ENCODE measurements at regions not wholly inside any gene's neighbourhood (a gene's known extent, or its start where the extent isn't known, plus 50 kb on each side); places are given as distances from the start of the nearest gene placed in this dataset.
"Not testable (repeated sequence)": the region's sequence is repeated elsewhere in the genome, so short reads cannot be mapped to it uniquely, and the experiment has no call there.

- DNase-seq (ENCODE audit: low spot score) (no peak), ATAC-seq (ENCODE audit: low FRiP score) (no peak)
- TF ChIP-seq CTCF (IDR thresholded peaks at IDR 0.05): no peak
These were observed 109.3 kb downstream of the PRKAB2 start for GRCh38 chr1:147062956-147063355.

DNA sequence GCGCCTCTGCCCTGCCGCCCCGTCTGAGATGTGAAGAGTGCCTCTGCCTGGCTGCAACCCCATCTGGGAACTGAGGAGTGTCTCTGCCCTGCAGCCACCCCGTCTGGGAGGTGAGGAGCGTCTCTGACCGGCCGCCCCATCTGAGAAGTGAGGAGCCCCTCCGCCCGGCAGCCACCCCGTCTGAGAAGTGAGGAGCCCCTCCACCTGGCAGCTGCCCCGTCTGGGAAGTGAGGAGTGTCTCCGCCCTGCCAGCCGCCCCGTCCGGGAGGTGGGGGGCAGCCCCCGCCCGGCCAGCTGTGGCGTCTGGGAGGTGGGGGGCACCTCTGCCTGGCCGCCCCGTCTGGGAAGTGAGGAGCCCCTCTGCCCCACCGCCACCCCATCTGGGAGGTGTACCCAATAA lies 110.4 kb downstream of the PRKAB2 start:
- DNase-seq (ENCODE audit: low spot score); ATAC-seq (ENCODE audit: low FRiP score): not testable (repeated sequence)

- no peak for TF ChIP-seq CTCF (IDR thresholded peaks at IDR 0.05)
- no peak for ATAC-seq (ENCODE audit: low FRiP score)
- no peak for DNase-seq (ENCODE audit: low spot score)
These were observed 115.1 kb downstream of the NBPF12 start for GRCh38 chr1:147053269-147053668.

- DNase-seq (ENCODE audit: low spot score): no peak
- ATAC-seq (ENCODE audit: low FRiP score): no peak
- no peak for TF ChIP-seq CTCF (IDR thresholded peaks at IDR 0.05)
These were observed 114.6 kb downstream of the NBPF12 start for GRCh38 chr1:147052677-147053076.

DNA sequence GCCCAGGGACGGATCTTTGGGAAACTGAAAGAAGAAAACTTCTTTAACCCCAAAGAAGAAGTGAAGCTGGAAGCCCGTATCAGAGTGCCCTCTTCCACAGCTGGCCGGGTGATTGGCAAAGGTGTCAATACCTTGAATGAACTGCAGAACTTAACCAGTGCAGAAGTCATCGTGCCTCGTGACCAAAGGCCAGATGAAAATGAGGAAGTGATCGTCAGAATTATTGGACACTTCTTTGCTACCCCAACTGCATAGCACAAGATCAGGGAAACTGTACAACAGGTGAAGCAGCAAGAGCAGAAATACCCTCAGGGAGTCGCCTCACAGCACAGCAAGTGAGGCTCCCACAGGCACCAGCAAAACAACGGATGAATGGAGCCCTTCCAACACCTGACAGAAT lies 114.0 kb downstream of the NBPF12 start:
- no peak for ATAC-seq (ENCODE audit: low FRiP score)
- DNase-seq (ENCODE audit: low spot score): no peak
- TF ChIP-seq CTCF (IDR thresholded peaks at IDR 0.05): no peak

DNA sequence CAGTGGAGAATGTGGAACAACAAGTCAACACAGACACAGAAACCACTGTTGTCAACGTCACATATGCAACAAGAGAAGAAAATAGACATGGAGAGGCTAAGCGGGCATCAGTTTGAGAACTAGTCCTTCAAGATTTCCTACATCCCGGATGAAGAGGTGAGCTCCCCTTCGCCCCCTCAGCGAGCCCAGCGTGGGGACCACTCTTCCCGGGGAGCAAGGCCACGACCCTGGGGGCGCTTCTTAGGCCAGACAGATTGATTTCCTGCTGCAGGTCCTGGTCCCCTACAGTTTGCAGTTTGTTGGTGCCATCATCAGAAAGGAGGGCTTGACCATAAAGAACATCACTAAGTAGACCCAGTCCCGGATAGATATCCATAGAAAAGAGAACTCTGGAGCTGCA lies 113.0 kb downstream of the NBPF12 start:
- no peak for TF ChIP-seq CTCF (IDR thresholded peaks at IDR 0.05)
- DNase-seq (ENCODE audit: low spot score): no peak
- ATAC-seq (ENCODE audit: low FRiP score): no peak

DNA sequence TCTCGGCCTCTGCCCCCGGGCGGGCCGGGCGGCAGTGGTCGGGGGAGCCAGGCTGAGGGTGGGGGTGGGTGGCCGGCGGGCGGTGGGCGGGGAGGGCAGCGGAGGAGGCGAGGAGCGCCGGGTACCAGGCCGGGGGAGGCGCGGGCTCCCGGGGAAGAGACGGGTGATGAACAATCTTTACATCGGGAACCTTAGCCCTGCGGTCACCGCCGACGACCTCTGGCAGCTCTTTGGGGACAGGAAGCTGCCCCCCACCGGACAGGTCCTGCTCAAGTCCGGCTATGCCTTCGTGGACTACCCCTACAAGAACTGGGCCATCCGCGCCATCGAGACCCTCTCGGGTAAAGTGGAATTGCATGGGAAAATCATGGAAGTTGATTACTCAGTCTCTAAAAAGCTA lies 112.5 kb downstream of the NBPF12 start:
- ATAC-seq (ENCODE audit: low FRiP score) (no peak), DNase-seq (ENCODE audit: low spot score) (no peak)
- TF ChIP-seq CTCF (IDR thresholded peaks at IDR 0.05): no peak

DNA sequence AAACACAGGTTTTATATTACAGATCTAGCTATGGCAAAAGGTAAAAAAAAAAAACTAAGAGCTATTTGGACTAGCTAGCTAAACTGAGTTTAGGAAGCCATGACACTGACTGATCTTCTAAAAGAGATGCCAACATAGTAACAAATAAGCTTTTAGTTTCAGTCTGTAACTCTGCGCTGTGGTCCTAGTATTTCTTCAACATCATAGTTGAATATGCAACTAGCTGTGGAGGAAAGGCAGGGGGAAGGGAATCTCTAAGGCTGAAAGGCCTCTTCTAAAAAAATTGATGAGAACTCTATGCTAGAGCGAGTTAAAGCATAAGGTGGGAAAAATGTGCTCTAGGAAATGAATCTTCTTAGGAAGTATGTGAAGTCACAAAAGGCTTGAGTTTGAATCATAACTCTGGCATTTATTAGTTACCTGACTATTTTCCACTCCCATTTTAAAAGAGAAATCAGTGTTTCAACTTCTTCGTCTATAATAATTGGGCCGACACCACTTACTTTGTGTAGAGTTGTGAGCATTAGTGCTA lies 108.8 kb downstream of the NBPF12 start:
- not testable (repeated sequence) for DNase-seq (ENCODE audit: low spot score); ATAC-seq (ENCODE audit: low FRiP score)

Measured in omental fat pad (tissue), 3 donors.